ENCODE measurements at regions not wholly inside any gene's neighbourhood (a gene's known extent, or its start where the extent isn't known, plus 50 kb on each side); places are given as distances from the start of the nearest gene placed in this dataset.

DNA sequence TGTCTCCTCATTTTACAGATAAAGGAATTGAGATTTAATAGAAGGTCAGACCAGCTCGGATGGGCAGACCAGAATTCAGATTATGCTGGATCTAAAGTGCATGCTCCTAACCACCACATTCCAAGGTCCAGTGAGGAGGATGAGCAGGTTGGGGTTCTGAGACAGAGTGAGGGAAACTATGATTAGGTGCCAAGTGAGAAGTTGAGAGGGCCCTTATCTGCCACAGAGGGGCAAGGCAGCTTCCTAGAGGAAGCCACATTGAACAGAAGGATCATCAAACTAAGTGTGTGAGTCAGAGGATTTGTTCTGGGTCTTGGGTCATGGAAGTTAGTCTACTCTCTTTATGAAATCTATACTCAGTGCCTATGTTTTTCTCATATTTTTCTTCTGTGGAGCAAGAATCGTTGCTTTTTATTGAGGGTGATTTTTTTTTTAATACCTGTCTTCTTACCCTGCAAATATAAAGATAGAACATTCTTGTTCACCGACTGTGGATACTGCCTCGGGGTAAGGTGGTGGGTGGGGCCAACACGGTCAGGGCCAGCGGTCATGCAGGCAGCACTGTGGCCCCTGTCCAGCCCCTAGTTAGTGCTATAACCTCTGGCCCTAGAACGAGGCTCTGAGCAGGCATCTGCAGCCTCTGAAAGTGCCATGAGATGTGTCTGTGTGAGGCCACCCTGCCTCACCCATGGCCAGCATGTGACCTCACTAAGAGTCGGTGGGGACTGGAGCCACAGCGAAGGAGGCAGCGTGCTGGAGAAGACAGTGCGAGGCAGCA lies 55.6 kb upstream of the PTHLH start:
- no peak overlapping the region for H3K27ac ChIP-seq (ENCODE audit: low read depth, low read length, poor library complexity, severe bottlenecking)
- TF ChIP-seq EZH2phosphoT487 (IDR thresholded peaks at IDR 0.05; ENCODE audit: borderline replicate concordance, low read depth, low read length), result no peak
- TF ChIP-seq, protein P1, sequence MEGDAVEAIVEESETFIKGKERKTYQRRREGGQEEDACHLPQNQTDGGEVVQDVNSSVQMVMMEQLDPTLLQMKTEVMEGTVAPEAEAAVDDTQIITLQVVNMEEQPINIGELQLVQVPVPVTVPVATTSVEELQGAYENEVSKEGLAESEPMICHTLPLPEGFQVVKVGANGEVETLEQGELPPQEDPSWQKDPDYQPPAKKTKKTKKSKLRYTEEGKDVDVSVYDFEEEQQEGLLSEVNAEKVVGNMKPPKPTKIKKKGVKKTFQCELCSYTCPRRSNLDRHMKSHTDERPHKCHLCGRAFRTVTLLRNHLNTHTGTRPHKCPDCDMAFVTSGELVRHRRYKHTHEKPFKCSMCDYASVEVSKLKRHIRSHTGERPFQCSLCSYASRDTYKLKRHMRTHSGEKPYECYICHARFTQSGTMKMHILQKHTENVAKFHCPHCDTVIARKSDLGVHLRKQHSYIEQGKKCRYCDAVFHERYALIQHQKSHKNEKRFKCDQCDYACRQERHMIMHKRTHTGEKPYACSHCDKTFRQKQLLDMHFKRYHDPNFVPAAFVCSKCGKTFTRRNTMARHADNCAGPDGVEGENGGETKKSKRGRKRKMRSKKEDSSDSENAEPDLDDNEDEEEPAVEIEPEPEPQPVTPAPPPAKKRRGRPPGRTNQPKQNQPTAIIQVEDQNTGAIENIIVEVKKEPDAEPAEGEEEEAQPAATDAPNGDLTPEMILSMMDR (conservative IDR thresholded peaks at IDR 0.05; ENCODE audit: low read length), result no peak
- no peak overlapping the region for H3K4me2 ChIP-seq (ENCODE audit: low read length)
- no peaks in the 10 kb centered on the region for H3K9me3 ChIP-seq (ENCODE audit: low read length)
- H3K79me2 ChIP-seq (ENCODE audit: insufficient read depth, low read depth, low read length), result no peaks in the 10 kb centered on the region
- no peaks in the 10 kb centered on the region for H3K36me3 ChIP-seq (ENCODE audit: insufficient read depth, low read length)
- no peaks in the 10 kb centered on the region for H4K20me1 ChIP-seq (ENCODE audit: insufficient read depth, low read length)
- no TSS peak for BruUV-seq (replicated peaks)
- H3K4me1 ChIP-seq (ENCODE audit: insufficient read depth, low read length, poor library complexity, severe bottlenecking), result no peaks in the 10 kb centered on the region
- H3K9me2 ChIP-seq (ENCODE audit: insufficient read depth, low read length), result no peaks in the 10 kb centered on the region
- CTCF ChIA-PET (ENCODE audit: unreplicated experiment), result no interaction called here
- intact Hi-C loops (cut with micrococcal nuclease; ENCODE audit: unreplicated experiment), result no loop called here
- H2AFZ ChIP-seq (ENCODE audit: low read length), result no peak overlapping the region
- no peak for DNase-seq (ENCODE audit: low spot score)
- no peak overlapping the region for H3K4me3 ChIP-seq (ENCODE audit: low read depth, low read length, poor library complexity, severe bottlenecking)
- POLR2A ChIA-PET, result no interaction called here

DNA sequence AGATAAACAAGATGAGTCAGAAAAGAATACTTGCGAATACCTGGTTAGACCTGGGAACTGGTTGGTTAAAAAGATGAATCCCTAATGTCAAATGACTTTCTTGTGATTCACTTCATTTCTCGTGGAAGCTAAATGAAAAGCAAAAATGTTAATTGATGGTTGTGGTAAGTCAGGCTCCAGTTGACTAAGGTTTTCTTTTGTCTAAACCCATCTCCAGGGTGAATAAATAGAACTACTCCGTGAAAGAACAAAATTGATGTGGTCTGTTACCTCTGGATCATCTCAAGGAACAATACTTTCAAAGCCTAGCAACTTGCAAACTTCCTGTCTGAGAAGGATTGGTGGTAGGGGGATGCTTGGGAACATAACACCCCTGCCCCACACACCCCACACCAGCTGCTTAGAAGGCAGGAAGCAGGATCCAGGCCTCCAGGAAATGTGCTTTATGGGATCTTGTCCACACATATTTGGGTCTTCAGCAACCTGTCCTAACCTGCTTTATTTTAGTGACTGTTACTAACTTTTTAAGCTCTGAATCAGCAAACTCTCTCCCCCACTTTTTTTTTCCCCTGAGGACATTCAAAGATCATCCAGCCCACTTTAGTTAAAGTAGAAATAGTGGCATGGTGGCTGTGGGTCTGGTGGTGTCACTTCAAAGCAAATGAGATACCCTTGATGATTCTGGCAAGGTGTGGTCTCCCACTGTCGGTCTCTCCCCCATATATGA lies 60.4 kb upstream of the PTHLH start:
- no peak overlapping the region for H3K4me3 ChIP-seq (ENCODE audit: low read depth, low read length, poor library complexity, severe bottlenecking)
- peaks cover 6% of the 10 kb centered on the region for H3K4me1 ChIP-seq (ENCODE audit: insufficient read depth, low read length, poor library complexity, severe bottlenecking)
- no peak for DNase-seq (ENCODE audit: low spot score)
- H4K20me1 ChIP-seq (ENCODE audit: insufficient read depth, low read length), result no peaks in the 10 kb centered on the region
- no peak overlapping the region for H2AFZ ChIP-seq (ENCODE audit: low read length)
- no TSS peak for BruUV-seq (replicated peaks)
- H3K9me3 ChIP-seq (ENCODE audit: low read length), result no peaks in the 10 kb centered on the region
- no peaks in the 10 kb centered on the region for H3K79me2 ChIP-seq (ENCODE audit: insufficient read depth, low read depth, low read length)
- H3K27ac ChIP-seq (ENCODE audit: low read depth, low read length, poor library complexity, severe bottlenecking), result no peak overlapping the region
- POLR2A ChIA-PET, result interaction anchor here (1.2 kb wide), 1 partner anchor 11 kb away, joined by 4 read pairs; no protein-coding TSS in a partner anchor
- TF ChIP-seq EZH2phosphoT487 (IDR thresholded peaks at IDR 0.05; ENCODE audit: borderline replicate concordance, low read depth, low read length), result no peak
- TF ChIP-seq, protein P1 (conservative IDR thresholded peaks at IDR 0.05; ENCODE audit: low read length), result no peak
- no peak overlapping the region for H3K4me2 ChIP-seq (ENCODE audit: low read length)
- intact Hi-C loops (cut with micrococcal nuclease; ENCODE audit: unreplicated experiment), result no loop called here
- CTCF ChIA-PET (ENCODE audit: unreplicated experiment), result no interaction called here
- H3K9me2 ChIP-seq (ENCODE audit: insufficient read depth, low read length), result no peaks in the 10 kb centered on the region
- no peaks in the 10 kb centered on the region for H3K36me3 ChIP-seq (ENCODE audit: insufficient read depth, low read length)

DNA sequence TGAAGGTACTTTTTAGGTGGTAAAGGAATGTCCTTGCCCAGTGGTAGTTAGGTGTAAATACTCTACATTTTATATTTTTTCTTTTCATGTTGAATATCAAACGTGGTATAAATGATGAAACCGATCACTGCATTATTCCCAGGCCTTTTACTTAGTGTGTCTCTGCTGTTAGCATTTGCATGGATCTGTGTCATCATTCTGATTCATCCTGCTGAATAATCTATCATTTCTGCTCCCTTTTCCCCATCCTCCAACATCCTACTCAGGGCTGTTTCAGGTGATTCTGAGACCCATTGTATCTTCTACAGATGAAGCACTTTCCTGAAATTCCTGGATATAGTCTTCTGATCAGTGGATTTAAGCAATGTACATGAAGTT lies 61.0 kb upstream of the PTHLH start:
- Histone ChIP-seq H3K36me3 (ENCODE audit: insufficient read depth, low read length) (no peaks in the 10 kb centered on the region), H3K9me2 (ENCODE audit: insufficient read depth, low read length) (no peaks in the 10 kb centered on the region), H2AFZ (ENCODE audit: low read length) (no peak overlapping the region), H3K4me3 (ENCODE audit: low read depth, low read length, poor library complexity, severe bottlenecking) (no peak overlapping the region), H4K20me1 (ENCODE audit: insufficient read depth, low read length) (no peaks in the 10 kb centered on the region), H3K4me2 (ENCODE audit: low read length) (no peak overlapping the region), H3K4me1 (ENCODE audit: insufficient read depth, low read length, poor library complexity, severe bottlenecking) (peaks cover 6% of the 10 kb centered on the region), H3K27ac (ENCODE audit: low read depth, low read length, poor library complexity, severe bottlenecking) (no peak overlapping the region), H3K9me3 (ENCODE audit: low read length) (no peaks in the 10 kb centered on the region), H3K79me2 (ENCODE audit: insufficient read depth, low read depth, low read length) (no peaks in the 10 kb centered on the region)
- TF ChIP-seq EZH2phosphoT487 (IDR thresholded peaks at IDR 0.05; ENCODE audit: borderline replicate concordance, low read depth, low read length), result no peak
- TF ChIP-seq, protein P1 (conservative IDR thresholded peaks at IDR 0.05; ENCODE audit: low read length), result no peak
- BruUV-seq (replicated peaks), result no TSS peak
- intact Hi-C loops (cut with micrococcal nuclease; ENCODE audit: unreplicated experiment), result no loop called here
- DNase-seq (ENCODE audit: low spot score), result no peak
- CTCF ChIA-PET (ENCODE audit: unreplicated experiment), result no interaction called here
- POLR2A ChIA-PET, result no interaction called here

All from OCI-LY7 (cell line).